H1 (cell line): ENCODE measurements at regions not wholly inside any gene's neighbourhood (a gene's known extent, or its start where the extent isn't known, plus 50 kb on each side); places are given as distances from the start of the nearest gene placed in this dataset.

Experiments
- CTCF ChIA-PET: fragments of 300-600 bp; sonication (Branson Sonifier 250); formaldehyde crosslinking; loops from one replicate; lab custom pipeline; 2021; ENCODE audit not compliant: partially characterized antibody; lab: Charles Lee
- POLR2A ChIA-PET: fragments of 300-600 bp; sonication (Branson Sonifier 250); formaldehyde crosslinking; loops from one replicate; lab custom pipeline; 2021; ENCODE audit warnings: inconsistent platforms; ENCODE audit not compliant: partially characterized antibody; lab: Charles Lee
- DNase-seq, 2 experiments: peaks; one replicate each; pipeline versions ENCODE4 v3.0.0 to v3.0.0-alpha.2; 2010 to 2022; ENCODE audit warnings: low spot score in 2 of 2, low read depth in 1 of 2, mixed read lengths in 1 of 2
- FAIRE-seq: peaks from 2 replicates; lab custom pipeline; 2011; peaks lifted over from hg19 to GRCh38; lab: Jason Lieb, UNC
- H2AFZ ChIP-seq: 2 replicates; pipeline ENCODE4 v1.8.1; 2012; ENCODE audit warnings: low read length, inconsistent platforms
- H2AK5ac ChIP-seq: 2 replicates; pipeline ENCODE4 v1.6.1; 2013; ENCODE audit warnings: low read depth, low read length
- H2BK120ac ChIP-seq: replicated peaks from 2 replicates; pipeline ENCODE3; 2013; ENCODE audit warnings: low read depth, low read length, inconsistent platforms
- H2BK12ac ChIP-seq: 2 replicates; pipeline ENCODE4 v1.6.1; 2013; ENCODE audit warnings: low read depth, low read length
- H2BK15ac ChIP-seq: 2 replicates; pipeline ENCODE4 v1.6.1; 2013; ENCODE audit warnings: low read length
- H2BK20ac ChIP-seq: 2 replicates; pipeline ENCODE4 v1.6.1; 2013; ENCODE audit warnings: low read length
- H2BK5ac ChIP-seq: 2 replicates; pipeline ENCODE4 v1.6.1; 2013; ENCODE audit warnings: low read depth, low read length
- H3K14ac ChIP-seq: 2 replicates; pipeline ENCODE4 v1.6.1; 2013; ENCODE audit warnings: inconsistent platforms; ENCODE audit not compliant: insufficient read length
- H3K18ac ChIP-seq: 2 replicates; pipeline ENCODE4 v1.6.1; 2013; ENCODE audit warnings: low read length; ENCODE audit errors: extremely low read depth
- H3K23ac ChIP-seq: 2 replicates; pipeline ENCODE4 v1.6.1; 2013; ENCODE audit warnings: inconsistent platforms; ENCODE audit not compliant: insufficient read length
- H3K23me2 ChIP-seq: 2 replicates; pipeline ENCODE4 v1.6.1; 2013; ENCODE audit warnings: low read depth, low read length
- H3K27ac ChIP-seq: 2 replicates; pipeline ENCODE4 v1.6.1; 2011; ENCODE audit warnings: low read depth, low read length, inconsistent platforms
- H3K27me3 ChIP-seq, 4 experiments: replicated peaks in 1 of 4; 1 replicate in 1 of 4; 2 replicates in 3 of 4; pipeline versions ENCODE4 v1.6.1 to v1.8.1; 2011 to 2013; ENCODE audit warnings: low read length in 3 of 4, mild to moderate bottlenecking in 3 of 4, inconsistent platforms in 2 of 4, mixed read lengths in 2 of 4, moderate library complexity in 1 of 4; ENCODE audit not compliant: control insufficient read depth in 3 of 4, insufficient read depth in 3 of 4; ENCODE audit errors: extremely low read depth in 1 of 4
- H3K36me3 ChIP-seq, 4 experiments: 2 replicates each; pipeline versions ENCODE4 v1.6.1 to v1.8.1; 2011 to 2013; ENCODE audit warnings: mild to moderate bottlenecking in 4 of 4, low read length in 3 of 4, moderate library complexity in 2 of 4, control low read depth in 1 of 4, inconsistent platforms in 1 of 4; ENCODE audit not compliant: insufficient read depth in 4 of 4, control insufficient read depth in 2 of 4
- H3K4ac ChIP-seq: replicated peaks from 2 replicates; pipeline ENCODE3; 2013; ENCODE audit warnings: low read length, low read depth, mixed read lengths, inconsistent platforms; ENCODE audit not compliant: insufficient read length
- H3K4me1 ChIP-seq, 4 experiments: replicated peaks in 1 of 4; 1 replicate in 1 of 4; 2 replicates in 3 of 4; pipeline versions ENCODE4 v1.6.1 to v1.8.1; 2011 to 2013; ENCODE audit warnings: low read length in 3 of 4, inconsistent platforms in 2 of 4, mixed read lengths in 1 of 4; ENCODE audit not compliant: insufficient read depth in 4 of 4, control insufficient read depth in 3 of 4
- H3K4me2 ChIP-seq, 2 experiments: 2 replicates each; pipeline versions ENCODE4 v1.6.1 to v1.8.1; 2011 to 2013; ENCODE audit warnings: low read depth in 2 of 2, low read length in 2 of 2, control low read depth in 1 of 2, inconsistent platforms in 1 of 2, mild to moderate bottlenecking in 1 of 2; ENCODE audit not compliant: insufficient read depth in 1 of 2
- H3K4me3 ChIP-seq, 4 experiments: fragments of 200-600, 300-600 bp in 1 of 4; sonication (generic), shearing (Covaris generic), sonication (Bioruptor Twin) in 1 of 4; 2 replicates each; pipeline versions ENCODE4 v1.5.1 to v1.8.1; 2011 to 2016; ENCODE audit warnings: low read length in 4 of 4, low read depth in 3 of 4, control low read depth in 2 of 4, inconsistent platforms in 2 of 4, mild to moderate bottlenecking in 2 of 4, mixed read lengths in 1 of 4, moderate library complexity in 1 of 4; ENCODE audit not compliant: insufficient read depth in 2 of 4; ENCODE audit errors: extremely low read depth in 1 of 4
- H3K56ac ChIP-seq: replicated peaks from 2 replicates; pipeline ENCODE3; 2013; ENCODE audit warnings: low read depth, mild to moderate bottlenecking, mixed read lengths, low read length, inconsistent platforms; ENCODE audit not compliant: insufficient read length
- H3K79me1 ChIP-seq: 2 replicates; pipeline ENCODE4 v1.6.1; 2013; ENCODE audit warnings: low read depth, low read length, control low read depth
- H3K79me2 ChIP-seq, 2 experiments: 2 replicates each; pipeline versions ENCODE4 v1.6.1 to v1.8.1; 2012 to 2013; ENCODE audit warnings: low read length in 2 of 2, mild to moderate bottlenecking in 2 of 2, inconsistent platforms in 1 of 2; ENCODE audit not compliant: insufficient read depth in 2 of 2, control insufficient read depth in 1 of 2
- H3K9ac ChIP-seq, 4 experiments: replicated peaks in 1 of 4; 1 replicate in 1 of 4; 2 replicates in 3 of 4; pipeline versions ENCODE4 v1.6.1 to v1.8.1; 2011 to 2013; ENCODE audit warnings: low read depth in 3 of 4, low read length in 3 of 4, control low read depth in 2 of 4, mild to moderate bottlenecking in 2 of 4, moderate library complexity in 2 of 4, inconsistent platforms in 1 of 4; ENCODE audit errors: extremely low read depth in 1 of 4
- H3K9me3 ChIP-seq, 2 experiments: 2 replicates each; pipeline versions ENCODE4 v1.6.1 to v1.8.1; 2012 to 2013; ENCODE audit warnings: mild to moderate bottlenecking in 2 of 2, moderate library complexity in 2 of 2, control low read depth in 1 of 2, inconsistent platforms in 1 of 2, low read depth in 1 of 2, low read length in 1 of 2, mixed read lengths in 1 of 2; ENCODE audit not compliant: insufficient read depth in 2 of 2
- H4K20me1 ChIP-seq, 2 experiments: replicated peaks in 1 of 2; 2 replicates each; pipeline versions ENCODE3 to v1.8.1; 2011 to 2013; ENCODE audit warnings: inconsistent platforms in 2 of 2, low read length in 2 of 2, mild to moderate bottlenecking in 1 of 2; ENCODE audit not compliant: insufficient read depth in 2 of 2, control insufficient read depth in 1 of 2
- H4K5ac ChIP-seq: 2 replicates; pipeline ENCODE4 v1.6.1; 2013; ENCODE audit warnings: low read length, low read depth, mixed read lengths, inconsistent platforms; ENCODE audit not compliant: insufficient read length
- H4K8ac ChIP-seq: 2 replicates; pipeline ENCODE4 v1.8.0; 2013; ENCODE audit warnings: mild to moderate bottlenecking, moderate library complexity, low read length, inconsistent platforms; ENCODE audit not compliant: insufficient read depth; ENCODE audit errors: extremely low read depth
- H4K91ac ChIP-seq: replicated peaks from 2 replicates; pipeline ENCODE3; 2013; ENCODE audit warnings: low read length, mixed read lengths, inconsistent platforms; ENCODE audit not compliant: insufficient read length
- CBX5 ChIP-seq: fragments of 300-800, 300-1000 bp; sonication (generic); IDR thresholded peaks from 2 replicates; pipeline ENCODE4 v1.7.1; 2016; ENCODE audit warnings: antibody characterized with exemption, low read length, low read depth
- CBX8 ChIP-seq: fragments of 300-800, 300-1000 bp; sonication (generic); IDR thresholded peaks from 2 replicates; pipeline ENCODE4 v1.7.1; 2016; ENCODE audit warnings: low read depth, low read length, borderline replicate concordance
- JUN ChIP-seq: IDR thresholded peaks from 2 replicates; pipeline ENCODE4 v1.6.1; 2011; ENCODE audit warnings: low read depth, mild to moderate bottlenecking, improper control_type of control experiment, low read length
- KDM5A ChIP-seq: fragments of 200-600 bp; IDR thresholded peaks from 2 replicates; pipeline ENCODE4 v1.7.1; 2012; ENCODE audit warnings: mild to moderate bottlenecking, low read length, inconsistent platforms, mixed read lengths
- TAF1 ChIP-seq: IDR thresholded peaks from 2 replicates; pipeline ENCODE4 v1.6.1; 2011; ENCODE audit warnings: mild to moderate bottlenecking, low read depth, low read length
- TCF12 ChIP-seq: IDR thresholded peaks from 2 replicates; pipeline ENCODE4 v1.6.1; 2011; ENCODE audit warnings: low read depth, mild to moderate bottlenecking, low read length
- TF ChIP-seq, protein P1 (sequence below): IDR thresholded peaks from 2 replicates; pipeline ENCODE4 v1.6.1; 2012; ENCODE audit warnings: inconsistent platforms
- TF ChIP-seq, protein P2 (sequence below): IDR thresholded peaks from 2 replicates; pipeline ENCODE4 v1.6.1; 2011; ENCODE audit warnings: low read length, improper control_type of control experiment

DNA sequence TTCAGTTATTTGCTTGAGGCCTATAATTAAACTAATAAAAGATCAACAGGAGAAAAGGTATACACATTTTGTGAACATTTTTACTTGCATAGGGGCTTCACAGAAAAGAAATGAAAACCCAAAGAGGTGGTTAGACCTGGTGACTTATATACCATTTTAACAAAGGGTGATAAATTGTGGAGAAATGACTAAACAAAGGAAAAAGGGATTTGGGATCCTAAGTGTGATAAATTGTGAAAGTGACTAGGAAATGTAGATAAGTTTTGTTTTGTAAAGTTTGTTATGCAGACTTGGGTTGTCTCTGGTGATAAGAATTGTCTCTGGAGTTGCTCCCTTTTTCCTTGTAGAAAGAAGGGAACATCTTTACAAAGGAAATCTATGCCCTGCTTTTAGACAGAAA is 86.1 kb upstream of the ZNF608 start:
- no peak for FAIRE-seq
- no peak overlapping the region for H2BK12ac ChIP-seq
- H2AK5ac ChIP-seq = no peak overlapping the region
- no peak overlapping the region for H3K9ac ChIP-seq
- H4K20me1 ChIP-seq = no peaks in the 10 kb centered on the region
- no peak overlapping the region for H3K4ac ChIP-seq
- no peak for DNase-seq
- no peak overlapping the region for H2AFZ ChIP-seq
- no peak overlapping the region for H2BK5ac ChIP-seq
- peaks cover 0 to 4% (median 0%) of the 10 kb centered on the region in 4 experiments; a peak in 1 of 7 replicates for H3K4me1 ChIP-seq
- H3K56ac ChIP-seq = no peak overlapping the region
- TF ChIP-seq TCF12 (no peak), CBX8 (no peak), KDM5A (no peak), CBX5 (no peak), TAF1 (no peak), JUN (no peak)
- TF ChIP-seq, protein P1, sequence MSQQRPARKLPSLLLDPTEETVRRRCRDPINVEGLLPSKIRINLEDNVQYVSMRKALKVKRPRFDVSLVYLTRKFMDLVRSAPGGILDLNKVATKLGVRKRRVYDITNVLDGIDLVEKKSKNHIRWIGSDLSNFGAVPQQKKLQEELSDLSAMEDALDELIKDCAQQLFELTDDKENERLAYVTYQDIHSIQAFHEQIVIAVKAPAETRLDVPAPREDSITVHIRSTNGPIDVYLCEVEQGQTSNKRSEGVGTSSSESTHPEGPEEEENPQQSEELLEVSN = no peak
- TF ChIP-seq, protein P2, sequence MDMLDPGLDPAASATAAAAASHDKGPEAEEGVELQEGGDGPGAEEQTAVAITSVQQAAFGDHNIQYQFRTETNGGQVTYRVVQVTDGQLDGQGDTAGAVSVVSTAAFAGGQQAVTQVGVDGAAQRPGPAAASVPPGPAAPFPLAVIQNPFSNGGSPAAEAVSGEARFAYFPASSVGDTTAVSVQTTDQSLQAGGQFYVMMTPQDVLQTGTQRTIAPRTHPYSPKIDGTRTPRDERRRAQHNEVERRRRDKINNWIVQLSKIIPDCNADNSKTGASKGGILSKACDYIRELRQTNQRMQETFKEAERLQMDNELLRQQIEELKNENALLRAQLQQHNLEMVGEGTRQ = no peak
- no peak overlapping the region for H3K27ac ChIP-seq
- no peak overlapping the region for H2BK20ac ChIP-seq
- H3K18ac ChIP-seq = no peak overlapping the region
- no peak overlapping the region for H2BK15ac ChIP-seq
- no peaks in the 10 kb centered on the region for H3K36me3 ChIP-seq
- peaks cover 0 to 4% of the 10 kb centered on the region in 2 experiments; a peak in 2 of 4 replicates for H3K9me3 ChIP-seq
- no peaks in the 10 kb centered on the region for H3K23me2 ChIP-seq
- no peak overlapping the region for H3K23ac ChIP-seq
- no peak overlapping the region for H4K8ac ChIP-seq
- no peak overlapping the region for H2BK120ac ChIP-seq
- no peak overlapping the region for H3K14ac ChIP-seq
- H3K79me1 ChIP-seq = no peaks in the 10 kb centered on the region
- no peaks in the 10 kb centered on the region for H3K27me3 ChIP-seq
- CTCF ChIA-PET = interaction anchor here (0.8 to 1.0 kb wide), 2 partner anchors 11 kb away, joined by 3 read pairs; no protein-coding TSS in a partner anchor
- no peaks in the 10 kb centered on the region for H3K79me2 ChIP-seq
- H4K91ac ChIP-seq = no peak overlapping the region
- no peak overlapping the region for H3K4me2 ChIP-seq
- H4K5ac ChIP-seq = no peak overlapping the region
- no peak overlapping the region for H3K4me3 ChIP-seq
- POLR2A ChIA-PET = no interaction called here
